Occipital lobe (tissue), 1 donor: ENCODE measurements at regions not wholly inside any gene's neighbourhood (a gene's known extent, or its start where the extent isn't known, plus 50 kb on each side); places are given as distances from the start of the nearest gene placed in this dataset.

Source experiments
- DNase-seq: peaks from one replicate; lab custom pipeline; 2025; lab: John Stamatoyannopoulos, UW

DNA sequence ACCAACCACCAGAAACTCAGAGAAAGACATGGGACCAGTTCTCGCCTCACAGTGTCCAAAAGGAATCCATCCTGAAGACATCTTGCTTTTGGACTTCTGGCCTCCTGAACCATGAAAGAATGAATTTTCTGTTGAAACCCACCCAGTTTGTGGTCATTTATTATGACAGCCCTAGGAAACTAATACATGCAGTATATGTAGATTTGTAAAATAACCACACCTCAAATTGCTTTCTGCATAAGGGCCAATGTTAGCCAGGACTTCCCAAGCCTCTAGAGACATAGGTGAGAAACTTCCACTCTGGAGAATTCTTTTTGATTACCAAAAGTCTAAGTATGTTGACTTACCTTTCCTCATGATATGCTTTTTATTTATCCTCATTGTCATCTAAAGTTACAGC is 210.5 kb upstream of the SP4 start:
- no peak for DNase-seq

DNA sequence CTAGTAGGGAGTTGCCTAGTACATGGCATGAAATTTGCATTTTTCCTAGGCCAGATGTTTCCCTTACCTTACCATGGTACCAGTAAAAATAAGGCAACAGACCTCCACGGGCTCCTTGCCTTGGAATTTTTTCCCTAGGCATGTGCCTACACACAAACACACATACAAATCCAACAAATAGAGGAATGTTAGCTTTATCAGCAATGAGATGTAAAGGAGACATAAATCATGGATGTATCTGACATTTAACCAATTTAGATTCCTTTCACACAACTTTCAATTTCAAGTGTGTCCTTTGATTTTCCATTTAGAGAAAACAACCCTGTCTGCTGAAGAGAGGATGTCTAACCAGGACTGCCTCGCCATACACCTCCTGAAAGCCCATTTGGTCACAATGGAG is 209.7 kb upstream of the SP4 start:
- no peak for DNase-seq

DNA sequence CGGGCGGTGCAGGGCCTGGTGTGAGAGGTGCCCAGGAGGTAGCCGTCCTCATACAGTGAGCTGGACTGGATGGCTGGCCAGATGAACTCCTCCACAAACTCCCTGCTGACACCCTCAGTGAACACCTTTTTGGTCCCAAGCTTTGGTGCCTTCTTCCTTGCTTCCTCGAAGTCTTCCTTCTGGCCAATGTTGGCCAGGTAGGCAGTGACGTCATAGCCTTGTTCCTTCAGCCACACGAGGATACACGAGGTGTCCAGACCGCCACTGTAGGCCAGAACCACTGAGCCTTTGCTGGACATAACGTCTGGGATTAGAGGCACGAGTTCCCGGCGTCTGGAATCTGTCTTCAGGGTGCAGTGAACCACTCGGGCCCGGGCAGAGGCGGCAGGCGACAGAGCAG is 206.8 kb upstream of the SP4 start:
- no peak for DNase-seq

DNA sequence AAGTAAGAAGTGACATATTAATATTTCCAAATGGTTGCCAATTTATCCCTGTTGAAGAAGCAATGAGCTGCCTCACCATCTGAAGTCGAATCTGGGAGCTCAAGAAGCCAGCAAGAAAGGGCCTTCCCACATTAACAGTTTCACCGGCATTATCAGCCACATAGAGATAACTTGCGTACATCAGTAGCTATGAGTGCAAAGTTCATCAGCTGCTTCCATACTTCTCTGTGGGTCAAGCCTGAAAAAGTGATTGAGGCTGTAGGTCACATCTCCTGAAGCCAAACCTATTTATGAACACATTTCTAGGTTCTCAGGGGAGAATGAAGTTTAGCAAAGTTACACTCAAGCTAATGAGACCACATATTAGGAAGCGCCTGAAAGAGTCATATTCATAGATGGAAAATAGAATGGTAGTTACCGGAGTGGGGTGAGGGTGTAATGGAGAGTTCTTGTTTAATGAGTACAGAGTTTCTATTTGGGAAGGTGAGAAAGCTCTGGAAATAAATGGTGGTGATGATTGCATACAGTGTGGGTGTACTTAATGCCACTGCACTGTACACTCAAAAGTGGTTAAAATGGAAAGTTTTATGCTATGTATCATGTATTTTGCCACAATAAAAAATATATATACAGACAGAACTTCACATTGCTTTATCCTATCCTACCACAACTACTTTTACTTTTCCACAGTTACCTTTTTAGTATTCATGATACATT is 189.3 kb upstream of the SP4 start:
- no peak for DNase-seq

DNA sequence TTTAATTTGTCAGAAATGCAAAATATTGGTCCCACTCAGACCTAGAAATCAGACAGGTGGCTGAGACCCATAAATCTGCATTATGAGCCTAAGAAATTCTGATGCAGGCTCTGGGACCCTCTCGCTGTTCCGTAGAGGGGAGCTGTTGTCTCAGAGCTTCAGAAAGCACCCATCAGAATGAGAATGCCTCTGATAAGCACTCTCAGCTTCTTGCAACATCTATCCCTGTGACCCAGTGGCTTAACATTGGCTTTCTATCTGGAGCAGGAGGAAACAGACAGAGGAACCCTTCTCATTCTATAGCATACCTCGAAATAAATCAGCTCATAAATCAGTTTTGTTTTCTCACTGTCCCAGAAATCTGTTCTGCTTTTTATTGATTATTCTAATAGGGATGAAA is 184.6 kb upstream of the SP4 start:
- no peak for DNase-seq

DNA sequence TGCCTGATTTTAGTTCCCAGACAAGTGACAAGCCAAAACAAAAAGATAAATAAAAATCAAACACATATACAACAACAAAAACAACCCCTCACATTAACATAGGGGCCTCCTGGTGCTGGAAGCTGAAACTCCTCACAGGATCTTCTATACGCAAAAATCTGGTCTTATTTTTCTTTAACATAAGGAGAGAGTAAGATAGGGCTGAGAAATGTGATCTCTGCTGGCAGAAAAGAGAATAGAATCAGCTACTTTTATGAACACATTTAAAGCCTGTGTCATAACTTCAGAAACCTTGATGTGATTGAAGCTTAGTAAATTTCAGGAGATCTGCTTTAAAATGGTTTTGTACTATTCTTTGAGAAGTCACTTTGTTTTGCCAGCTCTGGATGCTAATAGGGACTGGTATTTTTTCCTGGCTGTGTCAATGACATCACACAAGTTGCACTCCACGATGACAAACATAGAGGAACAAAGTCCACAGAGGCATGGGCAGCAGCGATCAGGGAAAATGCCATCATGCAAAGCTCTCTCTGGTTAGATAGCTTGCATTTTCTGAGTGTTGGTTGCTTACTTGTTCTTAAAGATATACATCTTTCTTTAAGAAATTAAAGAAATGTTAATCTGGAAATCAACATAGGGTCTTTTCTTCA is 176.6 kb upstream of the SP4 start:
- no peak for DNase-seq

DNA sequence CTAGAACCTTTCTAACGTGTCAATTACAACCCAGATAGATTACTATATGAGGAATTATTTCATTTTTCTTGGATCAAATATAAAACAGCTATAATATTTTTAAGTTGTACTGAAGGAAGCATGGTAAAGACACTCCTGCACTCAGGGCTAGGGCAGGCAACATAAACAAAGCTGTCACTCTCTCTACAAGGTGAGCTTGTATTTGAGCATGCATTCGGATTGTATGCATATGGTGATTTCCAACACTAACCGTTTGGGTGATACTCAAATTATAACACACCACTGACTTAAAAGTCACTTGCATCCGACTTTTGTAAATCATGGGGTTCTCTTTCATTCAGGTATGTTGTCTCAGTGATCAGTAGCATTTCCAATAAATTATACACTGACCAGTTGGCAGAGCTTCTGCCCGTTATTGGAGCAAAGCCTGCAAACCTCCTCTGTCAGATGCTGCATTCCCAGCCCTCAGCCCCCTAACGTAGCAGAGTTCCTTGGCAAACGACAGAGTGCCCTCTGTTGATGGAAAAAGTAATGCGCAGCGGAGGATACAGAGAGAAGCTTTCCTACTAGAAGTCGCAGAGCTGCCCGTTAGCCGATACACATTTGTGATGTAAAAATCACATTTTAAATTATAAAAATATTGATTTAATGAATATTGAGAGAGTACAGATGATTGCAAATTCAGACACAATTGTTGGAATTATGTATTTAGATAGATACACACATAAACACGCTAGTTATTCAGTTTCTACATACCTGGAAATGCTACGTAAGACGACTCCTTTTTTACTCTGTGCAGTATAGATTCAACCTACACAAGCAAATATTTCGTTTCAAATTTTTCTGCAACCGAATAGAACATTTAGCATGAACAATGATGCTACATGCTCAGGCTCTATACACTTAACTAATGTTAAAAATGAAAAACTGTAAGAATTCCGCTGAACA is 173.9 kb upstream of the SP4 start:
- peak; percentile 25 for DNase-seq

DNA sequence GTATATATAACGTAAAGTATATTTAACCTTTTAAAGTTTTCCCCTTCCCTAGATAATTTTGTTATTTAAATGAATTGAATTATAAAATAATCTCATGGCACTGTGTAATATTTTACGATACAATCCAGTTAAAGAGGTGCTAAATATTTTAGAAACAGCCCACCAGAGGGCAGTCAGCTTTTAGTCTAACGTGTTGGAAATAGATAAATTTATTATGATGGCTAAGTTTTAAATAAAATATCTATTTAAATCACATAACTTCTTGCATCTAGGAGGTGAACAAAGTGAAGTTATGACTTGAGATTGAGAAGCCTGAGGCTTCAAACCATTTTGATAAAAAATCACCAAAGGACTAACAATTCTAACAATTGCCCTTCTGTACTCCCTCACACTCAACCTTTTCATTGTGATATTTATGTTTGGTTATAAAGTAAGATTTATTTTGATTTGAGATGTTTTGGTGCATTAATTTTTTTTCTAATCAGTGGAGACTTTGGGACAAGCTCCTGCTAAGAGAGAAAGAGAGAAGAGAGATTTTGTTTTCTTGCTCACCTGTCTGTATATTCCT is 171.5 kb upstream of the SP4 start:
- no peak for DNase-seq

DNA sequence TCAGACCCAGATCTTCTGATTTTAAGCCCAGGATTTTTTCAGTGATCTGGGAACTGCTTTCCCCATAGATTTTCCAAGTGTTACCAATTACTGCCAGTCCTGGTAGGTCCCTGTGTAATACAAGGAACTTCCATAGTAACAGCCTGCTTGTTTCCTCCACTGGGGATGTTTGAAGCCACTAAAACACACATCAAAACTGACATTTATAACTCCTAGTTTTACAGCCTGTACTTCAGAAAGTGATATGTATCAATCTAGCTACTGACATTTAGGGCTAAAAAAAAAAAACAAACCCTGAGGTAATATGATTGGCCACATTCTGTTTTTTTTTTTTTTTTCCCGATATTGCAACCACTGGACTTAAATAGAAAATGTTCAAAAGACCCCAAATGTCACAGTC is 166.9 kb upstream of the SP4 start:
- DNase-seq = no peak

DNA sequence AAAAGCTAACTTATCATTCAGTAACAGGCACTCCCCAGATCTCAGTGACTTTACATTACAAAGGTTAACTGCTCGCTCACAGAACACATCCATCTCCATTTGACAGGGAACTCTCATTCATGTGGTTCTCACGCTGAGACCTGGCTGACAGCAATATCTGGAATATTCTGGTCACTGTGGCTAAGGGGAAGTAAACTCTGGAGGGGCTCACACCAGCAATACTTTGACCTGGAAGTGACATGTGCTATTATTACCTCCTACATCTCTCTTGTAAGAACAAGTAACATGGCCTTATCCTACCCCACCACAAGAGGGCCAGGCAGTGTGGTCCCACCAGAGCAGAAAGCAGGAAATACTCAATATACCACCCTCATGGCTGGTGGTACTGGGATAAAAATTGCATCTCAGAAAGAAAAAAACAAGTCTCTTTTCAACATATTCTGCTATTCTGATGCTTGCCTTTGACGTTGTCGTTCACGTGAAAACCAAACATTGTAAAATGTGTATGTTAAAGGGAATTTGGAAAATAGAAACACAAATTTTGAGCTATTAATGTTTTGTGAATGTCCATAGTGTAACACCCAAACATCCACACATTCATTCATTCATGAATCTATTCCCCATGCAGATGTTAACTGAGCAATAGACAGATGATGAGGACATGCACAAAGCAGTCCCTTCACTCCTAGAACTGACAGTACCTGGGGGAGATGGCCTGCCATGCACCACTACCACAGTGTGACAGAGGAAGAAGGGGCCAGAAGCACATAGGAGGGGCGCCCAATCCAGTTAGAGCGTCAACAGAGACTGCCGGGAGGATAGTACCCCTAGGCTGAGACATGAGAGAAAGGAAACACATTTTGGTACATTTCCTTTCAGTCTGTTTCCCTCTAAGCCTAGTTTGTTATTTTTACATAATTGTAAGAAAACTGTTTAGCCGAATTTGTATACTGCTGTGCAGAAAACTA is 166.0 kb upstream of the SP4 start:
- DNase-seq = no peak

DNA sequence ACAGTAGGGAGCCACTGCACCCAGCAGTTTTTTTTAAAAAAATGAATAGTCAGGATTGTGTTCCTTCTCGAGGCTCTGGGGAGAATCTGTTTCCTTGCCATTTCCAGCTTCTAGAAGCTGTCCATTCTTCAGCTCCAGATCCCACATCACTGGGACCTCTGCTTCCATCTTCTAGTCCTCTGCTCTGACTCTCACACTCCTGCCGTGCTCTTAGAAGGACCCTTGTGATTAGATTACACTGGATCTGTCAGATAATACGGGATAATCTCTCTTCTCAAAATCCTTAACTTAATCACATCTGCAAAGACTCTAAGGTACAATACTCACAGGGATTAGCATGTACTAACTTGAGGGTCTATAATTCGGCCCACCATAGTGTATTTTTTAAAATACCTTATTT is 158.9 kb upstream of the SP4 start:
- no peak for DNase-seq

DNA sequence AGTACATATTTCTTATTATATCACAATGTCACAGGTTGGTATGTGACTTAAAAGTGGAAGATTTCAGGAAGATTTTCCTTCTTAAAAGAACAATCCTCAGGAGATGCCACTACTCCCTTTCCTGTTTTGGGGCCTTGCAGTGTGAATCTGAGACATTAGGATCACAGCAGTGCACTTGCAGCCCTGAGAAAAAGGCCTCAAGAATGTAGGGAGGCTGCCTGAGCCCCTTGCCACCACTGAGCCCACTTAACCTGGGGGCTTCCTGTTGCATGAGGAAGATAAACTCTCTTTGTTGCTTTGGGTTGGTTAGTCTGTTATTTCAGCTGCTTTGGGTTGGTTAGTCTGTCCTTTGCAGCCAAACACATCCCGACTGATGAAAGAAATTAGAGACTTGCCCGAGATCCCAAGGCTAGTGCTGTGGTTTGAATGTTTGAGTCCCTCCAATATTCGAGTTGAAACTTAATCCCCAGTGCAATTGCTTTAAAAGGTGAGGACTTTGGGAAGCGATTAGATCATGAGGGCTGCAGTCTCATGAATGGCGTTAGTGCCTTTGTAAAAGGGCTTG is 151.3 kb upstream of the SP4 start:
- no peak for DNase-seq

DNA sequence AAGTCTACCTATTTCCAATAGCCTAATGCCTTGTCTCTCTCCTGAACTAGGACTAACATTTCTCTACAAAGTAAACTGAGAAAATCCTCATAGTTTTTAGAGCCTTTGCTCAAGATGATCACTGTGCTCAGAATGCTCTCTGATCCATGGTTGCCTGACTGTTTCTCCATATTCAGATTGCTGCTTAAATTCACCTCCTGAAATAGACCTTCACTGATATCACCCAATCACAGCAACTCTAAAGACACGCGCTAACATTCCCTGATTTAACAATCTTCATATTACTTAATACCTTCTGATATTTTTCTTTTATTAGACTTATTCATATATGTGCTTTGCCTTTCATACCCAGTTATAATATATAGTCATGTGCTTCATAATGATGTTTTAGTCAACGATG is 148.9 kb upstream of the SP4 start:
- no peak for DNase-seq

DNA sequence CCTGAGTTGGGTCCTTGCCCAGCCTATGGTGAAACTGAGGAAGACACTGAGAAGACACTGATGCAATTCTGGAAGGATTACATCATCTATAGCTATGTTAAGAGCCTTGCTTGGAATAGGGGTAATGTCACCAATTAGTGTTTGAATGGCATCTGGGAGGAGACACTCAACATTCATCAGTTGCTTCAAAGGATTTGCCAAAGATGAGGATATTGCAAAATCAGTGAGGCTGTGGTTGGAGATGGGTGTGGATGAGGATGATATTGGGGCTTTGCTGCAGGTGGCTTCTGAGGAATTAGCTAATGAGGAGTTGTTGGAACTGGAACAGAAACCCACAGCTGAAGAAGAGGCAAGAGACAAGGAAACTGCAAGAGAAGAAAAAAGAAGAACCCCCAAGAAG is 146.7 kb upstream of the SP4 start:
- DNase-seq = no peak

DNA sequence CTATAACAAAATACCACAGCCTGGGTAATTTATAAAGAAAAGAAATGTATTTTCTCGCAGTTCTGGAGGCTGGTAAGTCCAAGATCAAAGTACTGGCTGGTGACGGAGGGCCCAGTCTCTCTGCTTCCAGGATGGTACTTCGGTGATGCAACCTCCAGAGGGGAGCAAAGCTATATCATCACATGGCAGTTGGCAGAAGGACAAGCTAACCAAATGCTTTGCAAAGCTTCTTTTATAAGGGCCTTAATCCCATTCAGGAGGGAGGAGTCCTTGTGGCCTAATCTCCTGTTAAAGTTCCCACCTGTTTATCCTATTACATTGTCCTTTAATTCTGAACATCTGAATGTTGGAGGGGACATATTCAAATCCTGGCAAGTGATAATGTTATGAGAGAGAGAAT is 134.1 kb upstream of the SP4 start:
- DNase-seq = no peak

DNA sequence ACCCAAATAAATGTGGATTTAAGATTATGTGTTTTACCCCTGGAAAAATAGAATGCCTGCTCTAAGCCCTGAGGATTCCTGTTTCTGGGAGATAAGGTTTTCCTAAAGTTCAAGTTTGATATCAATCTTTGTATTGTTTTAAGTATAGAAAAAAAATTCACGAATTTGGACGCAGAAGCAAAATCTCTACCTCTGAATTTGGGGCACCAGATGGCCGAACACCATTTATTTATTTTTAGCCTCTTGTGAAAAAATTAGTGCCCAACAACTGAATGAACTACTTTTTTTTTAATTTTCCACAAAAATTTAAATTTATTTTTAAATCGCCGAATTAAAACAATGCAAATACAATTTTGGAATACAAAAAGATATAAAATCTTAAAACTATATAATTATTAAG is 128.1 kb upstream of the SP4 start:
- no peak for DNase-seq

DNA sequence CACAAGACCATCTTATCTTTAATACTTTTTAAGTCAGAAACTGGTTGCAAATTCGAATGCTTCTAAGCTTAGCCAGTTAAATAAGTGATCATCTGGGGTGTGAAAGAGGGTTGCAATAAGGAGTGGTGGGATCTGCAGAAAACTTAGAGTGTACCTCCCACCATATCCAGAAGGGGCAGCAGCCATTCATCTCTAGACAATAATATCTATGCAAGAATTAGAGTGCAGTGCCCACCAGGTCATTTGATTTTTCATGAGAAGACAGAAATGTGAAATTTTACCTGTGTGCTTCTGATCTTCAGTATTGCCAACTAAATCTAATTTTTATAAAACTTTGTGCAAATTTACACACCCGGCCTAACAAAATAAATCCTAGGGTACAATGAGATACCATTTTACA is 127.2 kb upstream of the SP4 start:
- DNase-seq = no peak

DNA sequence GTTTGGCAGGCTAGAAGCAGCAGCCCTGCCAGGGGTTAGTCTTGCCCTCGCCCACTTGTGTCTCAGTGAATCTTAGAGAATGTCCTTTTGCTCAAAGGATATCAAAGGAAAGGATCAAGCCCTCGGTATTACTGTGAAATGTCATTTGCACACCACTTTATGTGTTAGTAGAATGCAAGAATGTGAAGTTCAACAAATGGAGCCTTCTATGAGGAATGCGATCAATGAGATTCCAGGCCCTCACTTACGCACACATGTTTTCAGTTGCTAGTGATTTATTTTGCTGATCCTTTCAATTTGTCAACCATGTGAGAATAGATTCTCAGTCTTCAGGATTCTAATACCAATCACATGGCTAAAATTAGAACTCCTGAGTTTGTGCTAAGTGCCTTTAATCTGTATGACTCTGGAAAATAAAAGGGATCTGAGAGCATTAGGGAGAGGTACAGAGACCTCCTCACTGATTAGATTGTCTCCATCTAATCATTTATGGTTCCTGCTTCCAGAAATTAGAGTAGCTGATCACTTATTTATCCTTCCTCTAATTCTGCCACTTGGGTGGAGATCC is 123.0 kb upstream of the SP4 start:
- no peak for DNase-seq

DNA sequence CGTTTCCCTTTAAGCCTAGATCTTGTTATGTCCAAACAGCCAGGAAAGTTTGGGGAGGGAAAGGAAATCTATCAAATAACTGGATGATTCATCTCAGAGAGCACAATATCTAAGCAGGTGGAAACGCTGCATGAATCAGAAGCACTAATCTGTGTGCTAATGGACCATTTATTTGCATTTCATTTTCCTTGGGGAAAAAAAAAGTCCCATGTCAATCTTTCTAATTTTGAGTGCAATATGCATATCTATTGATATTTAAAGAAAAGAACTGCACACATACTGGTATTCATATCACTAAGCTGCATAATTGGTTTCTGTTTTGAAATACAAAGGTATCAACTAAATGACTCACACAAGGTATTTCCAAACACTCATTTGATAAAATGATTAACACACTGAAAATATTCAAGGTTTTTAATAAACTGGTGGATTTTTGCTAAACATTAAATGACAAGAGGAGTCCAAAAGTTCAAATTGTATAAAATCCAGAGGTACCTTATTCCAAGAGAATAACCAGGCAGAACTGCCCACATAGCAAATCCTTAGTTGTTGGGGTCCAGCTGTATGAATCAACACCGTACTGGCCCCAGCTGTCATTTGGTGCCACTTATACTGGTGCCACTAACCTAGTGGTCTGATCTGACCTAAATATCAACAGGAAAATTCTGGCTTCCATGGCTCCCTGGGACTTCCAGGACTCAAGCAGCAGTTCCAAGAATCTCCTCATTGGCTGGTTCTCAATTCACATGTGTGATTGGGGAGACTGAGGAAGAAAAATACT is 122.2 kb upstream of the SP4 start:
- DNase-seq = no peak
